ENCODE measurements at regions not wholly inside any gene's neighbourhood (a gene's known extent, or its start where the extent isn't known, plus 50 kb on each side); places are given as distances from the start of the nearest gene placed in this dataset.

GRCh38 chr15:70181626-70182255, 84.0 kb upstream of the TLE3 start:
- Histone ChIP-seq H3K4me3 (no peak overlapping the region), H3K27ac (no peak overlapping the region), H3K36me3 (no peaks in the 10 kb centered on the region), H3K4me1 (no peaks in the 10 kb centered on the region), H3K27me3 (no peaks in the 10 kb centered on the region), H3K9me3 (no peaks in the 10 kb centered on the region)
- ATAC-seq (no peak), FAIRE-seq (no peak), DNase-seq (no peak)
- TF ChIP-seq, protein P1, sequence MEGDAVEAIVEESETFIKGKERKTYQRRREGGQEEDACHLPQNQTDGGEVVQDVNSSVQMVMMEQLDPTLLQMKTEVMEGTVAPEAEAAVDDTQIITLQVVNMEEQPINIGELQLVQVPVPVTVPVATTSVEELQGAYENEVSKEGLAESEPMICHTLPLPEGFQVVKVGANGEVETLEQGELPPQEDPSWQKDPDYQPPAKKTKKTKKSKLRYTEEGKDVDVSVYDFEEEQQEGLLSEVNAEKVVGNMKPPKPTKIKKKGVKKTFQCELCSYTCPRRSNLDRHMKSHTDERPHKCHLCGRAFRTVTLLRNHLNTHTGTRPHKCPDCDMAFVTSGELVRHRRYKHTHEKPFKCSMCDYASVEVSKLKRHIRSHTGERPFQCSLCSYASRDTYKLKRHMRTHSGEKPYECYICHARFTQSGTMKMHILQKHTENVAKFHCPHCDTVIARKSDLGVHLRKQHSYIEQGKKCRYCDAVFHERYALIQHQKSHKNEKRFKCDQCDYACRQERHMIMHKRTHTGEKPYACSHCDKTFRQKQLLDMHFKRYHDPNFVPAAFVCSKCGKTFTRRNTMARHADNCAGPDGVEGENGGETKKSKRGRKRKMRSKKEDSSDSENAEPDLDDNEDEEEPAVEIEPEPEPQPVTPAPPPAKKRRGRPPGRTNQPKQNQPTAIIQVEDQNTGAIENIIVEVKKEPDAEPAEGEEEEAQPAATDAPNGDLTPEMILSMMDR (IDR thresholded peaks at IDR 0.05): no peak
- intact Hi-C loops (cut with DNase I): no loop called here
- 65 to 78% methylated on average over 4 of the region's 4 CpGs for WGBS, 2 donors

DNA sequence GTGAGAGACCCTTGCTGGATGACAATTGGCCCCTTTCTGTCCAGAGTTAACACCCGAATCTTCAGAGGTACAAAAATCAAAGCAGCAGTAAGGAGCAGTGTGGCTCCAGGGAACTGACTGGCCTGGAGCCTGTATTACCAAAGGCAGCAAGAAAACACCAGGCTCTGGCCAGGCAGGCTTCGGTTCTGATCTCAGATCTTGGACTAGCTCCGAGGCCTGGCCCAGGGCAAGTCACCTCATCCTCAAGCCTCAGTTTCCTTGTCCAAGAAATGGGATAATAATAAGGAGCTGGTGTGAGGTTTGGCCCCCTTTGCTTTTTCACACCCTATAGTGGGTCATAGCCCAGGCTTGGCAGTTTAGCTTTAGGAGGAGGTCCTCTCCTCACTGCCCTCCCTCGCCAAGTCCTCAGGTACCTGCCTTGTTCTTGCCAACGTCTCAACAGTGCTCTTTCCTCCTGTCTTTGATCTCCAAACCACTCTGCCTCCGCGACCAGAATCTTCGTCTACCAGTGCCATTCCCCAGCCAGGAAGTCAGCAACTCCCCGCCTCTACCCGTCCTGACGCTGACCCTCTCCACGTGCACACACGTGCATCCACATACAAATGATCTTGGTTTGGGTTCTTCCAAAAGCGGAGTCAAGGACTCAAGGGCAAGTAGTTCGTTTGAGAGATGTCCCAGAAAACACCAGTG, 82.6 kb upstream of the TLE3 start:
- DNase-seq (no peak), FAIRE-seq (no peak), ATAC-seq (no peak)
- Histone ChIP-seq H3K4me3 (no peak overlapping the region), H3K27me3 (no peaks in the 10 kb centered on the region), H3K9me3 (no peaks in the 10 kb centered on the region), H3K4me1 (no peaks in the 10 kb centered on the region), H3K36me3 (no peaks in the 10 kb centered on the region), H3K27ac (peak overlapping the region in 1 of 4 donors; percentile 23)
- 77 to 86% methylated on average over 15 of the region's 15 CpGs for WGBS, 2 donors
- intact Hi-C loops (cut with DNase I): no loop called here
- TF ChIP-seq, protein P1 (IDR thresholded peaks at IDR 0.05): no peak

GRCh38 chr15:70179309-70179892, 81.7 kb upstream of the TLE3 start:
- TF ChIP-seq, protein P1 (IDR thresholded peaks at IDR 0.05): no peak
- Histone ChIP-seq H3K9me3 (no peaks in the 10 kb centered on the region), H3K4me1 (no peaks in the 10 kb centered on the region), H3K4me3 (no peak overlapping the region), H3K36me3 (no peaks in the 10 kb centered on the region), H3K27ac (no peak overlapping the region), H3K27me3 (no peaks in the 10 kb centered on the region)
- 92 to 100% methylated on average over 1 of the region's 1 CpG for WGBS, 2 donors
- intact Hi-C loops (cut with DNase I): no loop called here
- ATAC-seq: no peak
- FAIRE-seq: no peak
- DNase-seq: no peak

DNA sequence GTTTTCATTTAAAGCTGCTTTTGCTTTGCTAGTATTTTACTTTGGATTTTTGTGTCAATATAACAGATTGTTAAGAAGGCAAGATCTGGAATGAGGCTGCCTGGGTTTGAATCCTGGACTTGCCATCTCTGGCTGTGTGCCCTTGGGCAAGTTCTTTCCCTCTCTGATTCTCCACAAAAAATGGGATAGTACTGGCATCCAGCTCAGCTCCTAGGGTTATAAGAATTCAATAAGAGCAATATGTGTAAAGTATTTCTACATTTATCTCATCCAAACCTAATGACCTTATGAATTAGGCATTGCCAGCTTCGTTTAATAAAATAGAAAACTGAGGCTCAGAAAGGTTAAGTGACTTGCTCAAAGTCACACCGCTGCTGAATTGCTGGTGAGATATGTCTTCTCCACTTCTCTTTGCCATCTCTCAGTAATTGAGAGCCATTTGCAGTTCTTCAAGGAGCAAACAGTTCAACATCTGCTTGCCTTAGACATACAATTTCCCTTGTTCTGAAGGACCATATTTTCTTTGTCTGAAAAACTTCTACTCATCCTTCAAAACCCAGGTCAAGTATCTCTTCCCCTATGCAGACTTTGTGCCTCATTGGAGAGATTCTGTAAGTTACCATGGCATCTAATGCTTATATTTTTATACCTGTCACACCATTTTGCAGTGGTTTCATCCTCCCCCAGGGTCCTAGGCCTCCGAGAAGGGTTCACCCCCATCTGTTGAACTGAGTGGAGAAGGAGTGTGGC, 80.8 kb upstream of the TLE3 start:
- H3K27ac ChIP-seq: no peak overlapping the region
- no peak for FAIRE-seq
- WGBS, 2 donors: 94 to 95% methylated on average over 3 of the region's 3 CpGs
- TF ChIP-seq, protein P1 (IDR thresholded peaks at IDR 0.05): no peak
- intact Hi-C loops (cut with DNase I): no loop called here
- no peak for DNase-seq
- no peak for ATAC-seq
- no peaks in the 10 kb centered on the region for H3K4me1 ChIP-seq
- no peaks in the 10 kb centered on the region for H3K9me3 ChIP-seq
- no peaks in the 10 kb centered on the region for H3K36me3 ChIP-seq
- H3K4me3 ChIP-seq: no peak overlapping the region
- no peaks in the 10 kb centered on the region for H3K27me3 ChIP-seq
